ENCODE measurements at regions not wholly inside any gene's neighbourhood (a gene's known extent, or its start where the extent isn't known, plus 50 kb on each side); places are given as distances from the start of the nearest gene placed in this dataset.

DNA sequence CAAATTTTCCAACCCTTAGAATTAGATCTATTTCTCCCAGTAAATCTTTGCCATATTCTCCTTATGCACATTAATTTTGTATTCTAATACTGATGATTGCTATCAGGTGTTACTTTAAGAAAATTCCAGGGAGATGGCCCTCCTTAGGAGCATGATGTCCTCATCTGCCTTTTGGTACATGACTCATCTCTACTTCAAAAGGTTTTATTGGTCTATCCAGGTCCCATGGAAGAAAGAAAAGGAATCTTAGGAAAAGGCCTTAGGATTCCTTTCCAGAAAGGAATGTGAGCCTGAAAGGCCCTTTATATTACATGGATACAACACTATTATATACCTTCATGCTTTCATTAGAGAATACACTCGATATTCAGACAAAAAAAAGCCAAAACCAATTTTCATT lies 968.2 kb downstream of the STIM2 start:
- TF ChIP-seq CTCF (conservative IDR thresholded peaks at IDR 0.05) (no peak), EZH2 (IDR thresholded peaks at IDR 0.05; ENCODE audit: low read depth) (no peak)
